Astrocyte (in vitro differentiated cells and primary cell): ENCODE measurements at regions not wholly inside any gene's neighbourhood (a gene's known extent, or its start where the extent isn't known, plus 50 kb on each side); places are given as distances from the start of the nearest gene placed in this dataset.

Source experiments
- CTCF ChIP-seq: IDR thresholded peaks from 2 replicates; pipeline ENCODE4 v1.5.1; 2011; ENCODE audit warnings: low read depth, mild to moderate bottlenecking, inconsistent platforms, low read length, moderate library complexity; ENCODE audit not compliant: insufficient read depth
- EZH2 ChIP-seq: IDR thresholded peaks from 2 replicates; pipeline ENCODE4 v1.6.1; 2012; ENCODE audit warnings: mild to moderate bottlenecking, low read length, inconsistent platforms; ENCODE audit not compliant: insufficient read depth

- no peak for TF ChIP-seq EZH2
- TF ChIP-seq CTCF: no peak
Measured at GRCh38 chr5:163361450-163361849, 75.9 kb upstream of the CCNG1 start.
